NCI-H1694 (cell line): ENCODE measurements at regions not wholly inside any gene's neighbourhood (a gene's known extent, or its start where the extent isn't known, plus 50 kb on each side); places are given as distances from the start of the nearest gene placed in this dataset.
"Not testable (repeated sequence)": the region's sequence is repeated elsewhere in the genome, so short reads cannot be mapped to it uniquely, and the experiment has no call there.

Source experiments
- DNase-seq: peaks from one replicate; lab custom pipeline; 2025; lab: John Stamatoyannopoulos, UW

DNA sequence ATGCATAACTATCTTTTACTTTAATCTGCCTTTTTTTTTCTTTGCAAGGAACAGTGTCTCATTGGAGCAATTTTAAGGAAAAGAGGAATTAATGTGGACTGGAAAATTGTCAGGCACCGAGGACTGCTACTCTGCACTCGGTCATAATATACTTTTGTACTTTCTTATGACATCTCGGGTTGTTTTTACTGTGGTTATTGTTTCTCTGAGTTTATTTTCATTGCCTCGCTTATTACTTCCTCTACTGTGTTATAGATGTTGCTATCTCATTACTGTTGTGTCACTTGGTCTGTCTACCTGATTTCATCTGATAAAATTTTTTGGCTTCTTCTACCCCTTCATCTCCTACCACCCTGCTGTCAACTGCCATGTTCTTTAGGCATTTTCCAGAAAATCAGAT lies 213.5 kb upstream of the POU1F1 start:
- no peak for DNase-seq

DNA sequence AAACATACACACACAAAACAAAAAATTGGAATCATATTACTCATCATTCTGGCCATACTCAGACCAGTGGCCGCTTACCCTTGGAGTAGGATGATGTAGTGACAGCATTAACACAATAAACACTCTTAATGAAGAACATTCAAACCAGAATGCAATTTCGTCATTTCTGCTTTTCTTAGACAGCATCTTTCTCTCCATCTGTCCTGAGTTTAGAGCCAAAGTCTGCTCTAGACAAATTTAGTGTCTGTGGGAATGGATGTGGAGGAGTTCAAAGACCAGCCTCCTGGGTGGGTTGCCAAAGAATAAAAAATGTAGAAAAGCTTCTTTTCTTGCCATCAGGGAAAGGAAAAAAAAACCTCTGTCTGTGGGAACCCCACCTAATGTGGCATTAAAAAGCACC lies 212.4 kb upstream of the POU1F1 start:
- DNase-seq: no peak

DNA sequence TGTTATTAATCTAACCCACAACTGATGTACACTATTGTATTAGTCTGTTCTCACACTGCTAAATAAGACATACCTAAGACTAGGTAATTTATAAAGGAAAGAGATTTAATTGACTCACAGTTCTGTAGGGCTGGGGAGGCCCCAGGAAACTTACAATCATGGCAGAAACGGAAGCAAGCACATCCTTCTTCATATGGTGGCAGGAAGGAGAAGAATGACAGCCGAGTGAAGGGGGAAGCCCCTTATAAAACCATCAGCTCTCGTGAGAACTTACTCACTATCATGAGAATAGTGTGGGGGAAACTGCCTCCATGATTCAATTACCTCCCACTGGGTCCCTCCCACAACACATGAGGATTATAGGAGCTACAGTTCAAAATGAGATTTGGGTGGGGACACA lies 210.3 kb upstream of the POU1F1 start:
- not testable (repeated sequence) for DNase-seq

DNA sequence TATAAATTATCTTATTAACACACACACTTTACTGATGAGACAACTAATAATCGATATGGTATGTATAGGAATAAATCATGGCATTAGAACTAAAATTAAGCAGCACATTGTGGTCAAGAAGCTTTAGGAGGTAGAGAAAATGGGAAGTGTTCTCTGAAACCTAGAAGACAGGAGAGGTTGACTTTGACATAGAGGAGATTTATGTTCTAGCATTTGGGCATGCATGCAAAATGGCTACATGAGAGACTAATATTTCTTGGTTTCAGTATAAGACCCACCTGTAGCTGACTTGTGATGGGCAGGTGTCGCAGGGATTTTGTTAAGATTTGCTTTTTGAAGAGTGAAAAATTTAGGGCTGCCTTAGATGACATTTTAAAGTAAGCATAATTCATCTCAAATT lies 209.7 kb upstream of the POU1F1 start:
- DNase-seq: no peak

DNA sequence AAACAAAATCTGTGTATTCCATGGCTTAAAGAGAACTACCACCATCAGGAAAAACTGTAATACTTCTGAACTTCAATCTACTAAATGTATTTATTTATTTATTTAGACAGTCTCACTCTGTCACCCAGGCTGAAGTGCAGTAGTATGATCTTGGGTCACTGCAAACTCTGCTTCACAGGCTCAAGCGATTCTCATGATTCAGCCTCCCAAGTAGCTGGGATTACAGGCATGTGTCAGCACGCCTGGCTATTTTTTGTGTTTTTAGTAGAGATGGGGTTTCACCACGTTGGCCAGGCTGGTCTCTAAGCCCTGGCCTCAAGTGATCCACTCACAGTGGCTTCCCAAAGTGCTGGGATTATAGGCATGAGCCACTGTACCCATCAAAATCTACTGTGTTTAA lies 202.3 kb upstream of the POU1F1 start:
- DNase-seq: no peak

DNA sequence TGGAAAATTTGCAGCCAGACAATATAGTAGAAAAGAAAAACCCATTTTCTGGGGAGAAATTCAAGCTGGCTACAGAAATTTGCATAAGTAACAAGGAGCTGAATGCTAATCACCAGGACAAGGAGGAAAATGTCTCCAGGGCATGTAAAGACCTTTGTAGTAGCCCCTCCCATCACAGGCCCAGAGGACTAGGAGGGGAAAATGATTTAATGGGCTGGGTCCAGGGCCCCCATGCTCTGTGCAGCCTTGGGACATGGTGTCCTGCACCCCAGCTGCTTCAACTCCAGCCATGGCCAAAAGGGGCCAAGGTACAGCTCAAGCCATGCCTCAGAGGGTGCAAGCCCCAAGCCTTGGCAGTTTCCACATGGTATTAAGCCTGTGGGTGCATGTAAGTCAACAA lies 197.6 kb upstream of the POU1F1 start:
- DNase-seq: no peak

DNA sequence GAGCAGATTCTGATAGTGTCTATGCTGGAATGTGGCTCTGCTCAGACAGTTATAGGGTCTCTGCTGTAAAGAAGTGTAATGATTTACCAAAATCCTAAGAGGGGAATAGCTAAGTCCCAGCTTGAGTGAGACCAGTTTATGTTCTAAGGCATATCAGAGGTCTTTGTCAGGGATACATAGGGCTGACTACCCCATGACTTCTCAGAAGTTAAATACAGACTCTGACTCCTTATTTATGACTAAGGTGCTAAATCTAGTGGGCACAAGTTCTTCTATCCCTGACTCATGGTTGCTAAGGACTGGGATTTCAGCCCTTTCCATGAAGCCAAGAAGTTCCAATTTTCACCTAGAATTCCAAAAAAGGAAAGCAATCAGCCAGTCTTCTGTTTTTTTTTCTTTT lies 192.6 kb upstream of the POU1F1 start:
- DNase-seq: no peak

DNA sequence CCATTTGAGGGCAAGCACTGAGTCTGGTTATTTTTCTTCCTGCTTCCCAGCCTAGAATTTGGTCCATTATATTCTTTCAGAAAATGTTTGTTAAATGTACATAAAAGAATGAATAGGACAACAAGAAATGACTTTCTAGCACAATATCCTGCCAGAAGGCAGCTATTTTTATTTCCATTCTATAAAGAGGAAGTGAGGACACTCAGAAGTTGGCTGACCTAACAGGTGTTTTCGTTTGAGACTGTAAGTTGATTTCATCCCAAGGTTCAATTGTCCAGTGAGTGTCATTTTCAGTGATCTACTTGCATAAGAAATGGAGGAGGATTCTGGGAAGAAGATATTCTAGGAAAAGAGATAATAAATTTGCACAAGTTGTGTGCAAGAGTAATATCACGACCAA lies 191.9 kb upstream of the POU1F1 start:
- no peak for DNase-seq

DNA sequence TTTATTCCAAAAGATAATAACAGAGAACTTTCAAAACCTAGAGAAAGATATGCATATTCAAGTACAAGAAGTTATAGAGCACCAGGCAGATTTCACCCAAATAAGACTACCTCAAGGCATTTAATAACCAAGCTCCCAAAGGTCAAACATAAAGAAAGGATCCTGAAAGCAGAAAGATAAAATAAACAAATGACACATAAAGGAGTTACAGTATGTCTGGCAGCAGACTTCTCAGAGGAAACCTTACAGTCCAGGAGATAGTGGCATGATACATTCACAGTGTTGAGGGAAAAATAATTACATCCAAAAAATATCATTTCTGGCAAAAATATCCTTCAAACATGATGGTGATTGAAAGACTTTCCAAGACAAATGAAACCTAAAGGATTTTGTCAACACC lies 185.8 kb upstream of the POU1F1 start:
- DNase-seq: no peak

DNA sequence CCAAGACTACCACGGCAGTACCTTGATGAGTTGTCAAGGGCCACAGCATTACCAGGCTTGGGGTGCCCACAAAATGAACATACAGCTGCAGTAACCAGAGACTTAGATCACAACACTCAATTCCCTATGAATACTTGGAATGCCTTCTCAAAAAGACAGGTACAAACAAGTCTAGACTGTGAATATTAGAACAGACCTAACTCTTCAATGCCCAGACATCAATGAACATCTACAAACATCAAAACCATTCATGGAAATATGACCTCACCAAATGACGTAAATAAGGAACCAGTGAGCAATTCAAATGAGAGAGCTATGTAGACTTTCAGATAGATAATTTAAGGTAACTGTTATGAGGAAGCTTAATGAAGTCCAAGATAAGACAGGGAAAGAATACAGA lies 185.1 kb upstream of the POU1F1 start:
- no peak for DNase-seq

DNA sequence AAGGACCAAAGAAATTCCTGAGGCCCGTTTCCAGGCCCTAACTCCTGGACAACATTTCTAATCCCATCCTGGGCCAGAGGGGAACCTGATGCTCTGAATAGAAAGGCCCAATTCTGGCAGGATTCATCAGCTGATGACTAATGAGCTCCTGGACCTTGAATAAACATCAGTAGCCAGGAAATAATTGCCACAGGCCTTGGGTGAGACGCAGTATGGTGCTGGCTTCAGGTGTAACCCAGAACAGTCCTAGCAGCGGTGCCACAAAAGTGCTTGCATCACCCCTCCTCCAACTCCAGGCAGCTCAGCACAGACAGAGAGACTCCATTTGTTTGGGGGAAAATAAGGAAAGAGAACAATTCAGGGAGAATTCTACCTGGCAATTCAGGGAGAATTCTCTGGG lies 184.7 kb upstream of the POU1F1 start:
- DNase-seq: no peak

DNA sequence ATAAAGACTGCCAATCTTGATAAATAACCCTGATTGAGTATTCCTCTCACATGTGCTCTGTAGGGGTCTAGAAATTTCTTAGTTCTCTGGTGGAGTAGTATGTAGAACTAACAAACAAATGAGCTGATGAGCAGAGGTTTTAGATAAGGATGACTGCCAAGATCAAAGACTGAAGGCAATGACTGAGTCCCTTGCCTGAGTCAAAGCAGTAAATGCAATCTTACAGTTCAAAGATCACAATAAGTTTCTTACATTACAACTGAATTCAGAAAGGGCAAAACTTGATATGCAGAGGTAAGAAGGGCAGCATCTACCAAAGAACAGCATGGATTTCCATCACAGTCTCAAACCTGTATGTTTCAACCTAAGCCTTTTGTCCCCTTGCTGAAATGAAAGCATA lies 172.2 kb upstream of the POU1F1 start:
- DNase-seq: no peak

DNA sequence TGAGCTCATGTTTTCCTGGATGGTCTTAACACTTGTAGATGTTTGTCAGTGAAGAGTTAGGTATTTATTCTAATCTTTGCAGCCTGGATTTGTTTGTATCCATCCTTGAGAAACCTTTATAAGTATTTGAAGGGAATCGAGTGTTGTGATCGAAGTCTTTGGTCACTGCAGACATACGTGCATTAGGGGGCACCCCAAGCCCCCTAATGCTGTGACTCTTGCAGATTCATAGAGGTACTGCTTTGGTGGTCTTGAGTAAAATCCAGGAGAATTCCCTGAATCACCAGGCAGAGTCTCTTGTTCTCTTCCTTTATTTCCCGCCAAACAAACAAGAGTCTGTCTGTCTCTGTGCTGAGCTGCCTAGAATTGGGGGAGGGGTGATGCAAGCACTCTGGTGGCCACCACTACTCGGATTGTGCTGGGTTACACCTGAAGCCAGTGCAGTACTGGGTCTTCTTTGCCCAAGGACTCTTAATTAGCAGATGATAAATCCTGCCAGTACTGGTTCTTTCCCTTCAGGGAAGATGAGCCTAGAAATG lies 170.5 kb upstream of the POU1F1 start:
- DNase-seq: no peak

DNA sequence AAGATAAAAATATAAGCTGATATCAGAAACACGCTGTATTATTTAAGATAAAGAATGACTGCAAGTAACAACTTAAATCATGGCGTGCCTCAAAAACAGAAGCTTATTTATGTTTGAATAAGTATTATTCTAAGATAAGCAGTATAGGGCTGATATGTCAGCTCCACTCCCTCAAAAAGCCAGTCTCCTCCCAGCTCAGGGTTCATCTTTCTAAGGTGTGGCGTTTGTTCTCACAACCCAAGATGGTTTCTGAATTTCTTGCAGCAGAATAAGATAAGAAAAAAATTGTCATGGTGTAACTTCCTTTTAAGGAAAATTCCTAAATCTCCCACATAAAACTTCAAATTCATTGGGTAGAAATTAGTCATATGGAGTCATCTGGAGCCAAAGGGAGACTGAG lies 166.1 kb upstream of the POU1F1 start:
- DNase-seq: no peak

DNA sequence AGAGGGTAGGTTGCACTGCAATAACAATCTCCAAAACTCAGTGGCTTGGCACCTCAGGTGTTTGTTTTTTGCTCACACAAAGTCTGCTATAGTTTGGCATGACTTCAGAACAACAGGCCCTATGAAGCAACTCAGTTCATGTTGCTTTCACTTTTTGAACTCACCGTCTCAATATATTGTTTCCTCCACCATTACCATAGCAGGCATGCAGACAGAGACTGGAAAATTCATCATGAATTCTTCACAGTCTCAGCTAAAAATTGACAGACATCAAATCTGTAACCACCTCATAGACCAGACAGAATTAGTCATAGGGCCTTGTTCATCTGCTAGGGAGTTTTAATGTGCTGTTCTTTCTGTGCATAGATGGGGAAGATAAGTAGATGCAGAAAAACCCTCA lies 161.4 kb upstream of the POU1F1 start:
- DNase-seq: no peak

DNA sequence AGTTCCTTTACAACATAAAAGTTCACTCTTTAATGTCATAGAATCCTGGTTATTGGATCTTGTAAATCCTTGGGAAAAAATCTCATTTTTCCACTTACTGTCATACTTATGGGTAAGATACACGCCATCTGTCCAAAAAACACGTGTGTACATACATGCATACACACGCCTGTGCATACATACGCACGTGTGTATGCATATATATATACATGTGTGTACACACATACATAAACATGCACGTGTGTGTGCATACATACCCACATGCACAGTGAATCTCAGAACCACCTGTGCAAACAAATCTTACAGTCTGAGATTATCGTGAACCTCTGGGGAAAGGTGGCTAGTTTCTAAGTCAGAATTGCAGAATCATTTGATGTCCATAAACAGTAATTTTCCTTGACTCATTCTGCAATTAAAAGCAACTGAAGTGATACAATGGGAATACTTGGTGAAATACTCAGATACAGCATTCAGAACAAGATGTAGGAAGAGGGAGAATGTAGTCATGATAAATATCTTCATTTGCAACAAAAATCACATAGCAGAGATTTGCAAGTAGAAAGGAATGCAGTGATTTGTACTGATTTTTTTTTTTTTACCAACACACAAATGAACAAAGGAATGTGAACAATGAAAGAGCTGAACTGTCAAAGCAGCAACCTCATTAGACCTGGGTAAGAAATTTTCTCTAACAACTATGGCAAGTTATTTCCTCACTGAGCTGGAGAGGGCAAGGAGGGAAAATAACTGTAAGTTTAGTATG lies 160.6 kb upstream of the POU1F1 start:
- no peak for DNase-seq

DNA sequence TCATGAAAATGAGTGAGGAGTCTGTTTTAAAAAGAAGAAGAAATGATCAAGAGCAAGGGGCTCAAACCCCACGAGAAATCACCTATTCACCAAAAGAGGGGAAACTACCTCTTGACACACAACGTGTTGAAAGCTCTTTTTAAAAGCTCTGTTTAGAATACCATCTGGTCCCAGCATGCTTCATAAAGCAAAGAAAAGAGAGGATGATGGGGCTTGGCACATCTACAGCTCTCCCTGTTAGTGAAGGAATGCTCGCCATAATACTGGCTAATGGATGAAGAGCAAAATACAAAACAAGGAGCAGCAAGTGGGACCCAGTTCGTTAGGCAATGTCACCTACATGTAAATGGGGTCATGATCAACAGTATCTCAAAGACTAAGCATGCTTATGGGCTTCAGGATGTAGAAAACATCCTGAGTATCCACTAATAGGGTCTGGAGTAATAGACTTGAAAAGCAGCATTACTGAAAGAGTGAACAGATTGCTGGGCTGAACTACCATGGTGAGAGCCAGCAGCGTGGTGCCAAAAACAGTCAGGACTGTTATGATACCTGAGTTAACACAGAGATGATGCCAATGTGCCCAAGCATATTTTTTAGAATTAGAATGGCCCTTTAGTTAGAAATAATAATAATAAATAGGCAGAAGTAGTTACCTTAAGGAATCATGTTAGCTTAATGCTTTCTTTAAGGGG lies 159.7 kb upstream of the POU1F1 start:
- peak; percentile 43 for DNase-seq

DNA sequence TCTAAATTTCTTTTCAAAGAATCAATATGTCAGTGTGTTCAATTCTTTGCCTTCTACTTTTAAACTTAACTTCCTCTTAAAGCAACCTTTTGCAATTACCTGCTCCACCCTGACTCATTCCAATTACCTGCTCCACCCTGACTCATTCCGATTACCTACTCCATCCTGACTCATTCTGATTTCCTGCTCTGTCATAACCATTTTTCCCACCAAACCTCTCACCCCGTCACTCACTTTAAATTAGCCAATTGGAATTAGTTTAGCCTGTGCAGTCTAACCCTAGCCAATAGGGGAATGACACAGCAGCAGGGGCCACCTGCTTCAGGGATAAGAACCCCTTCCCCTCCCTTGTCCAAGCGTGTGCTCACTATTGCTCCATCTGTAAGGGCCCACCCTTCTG lies 157.1 kb upstream of the POU1F1 start:
- DNase-seq: not testable (repeated sequence)

DNA sequence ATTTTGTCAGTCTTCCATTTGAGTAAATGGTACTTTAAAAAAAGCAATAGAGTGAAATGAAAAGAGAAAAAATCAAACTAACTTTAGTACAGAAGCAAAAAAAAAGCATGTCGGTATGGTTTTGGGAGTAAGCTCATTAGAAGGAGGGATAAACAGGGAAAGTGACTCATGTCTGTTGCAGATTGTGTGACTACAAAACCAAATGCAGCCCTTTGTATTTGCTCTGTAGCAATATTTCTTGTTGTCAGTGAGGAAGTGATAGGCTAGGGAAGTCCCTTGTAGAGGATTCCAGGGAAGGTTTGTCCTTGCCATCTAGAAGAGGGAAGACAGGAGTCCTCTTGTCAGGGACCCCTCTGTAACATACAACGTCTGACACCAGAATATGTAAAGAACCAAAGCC lies 150.5 kb upstream of the POU1F1 start:
- no peak for DNase-seq

DNA sequence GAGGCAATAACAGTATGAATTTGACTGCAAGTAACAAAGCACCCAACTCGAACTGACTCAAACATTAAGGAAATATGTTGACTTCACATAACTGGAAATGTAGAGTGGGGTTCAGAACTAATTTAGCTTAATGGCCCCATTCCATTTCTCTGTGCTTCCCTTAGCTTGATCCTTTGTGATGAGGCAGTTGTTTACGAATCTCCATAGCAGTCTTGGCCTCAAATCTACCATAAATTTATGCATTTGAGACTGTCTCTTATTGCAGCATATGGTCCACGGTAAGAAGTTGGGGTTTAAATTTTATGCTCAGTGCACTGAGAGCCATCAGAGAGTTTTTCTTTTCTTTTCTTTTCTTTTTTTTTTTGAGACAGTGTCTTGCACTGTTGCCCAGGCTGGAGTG lies 148.7 kb upstream of the POU1F1 start:
- DNase-seq: no peak

DNA sequence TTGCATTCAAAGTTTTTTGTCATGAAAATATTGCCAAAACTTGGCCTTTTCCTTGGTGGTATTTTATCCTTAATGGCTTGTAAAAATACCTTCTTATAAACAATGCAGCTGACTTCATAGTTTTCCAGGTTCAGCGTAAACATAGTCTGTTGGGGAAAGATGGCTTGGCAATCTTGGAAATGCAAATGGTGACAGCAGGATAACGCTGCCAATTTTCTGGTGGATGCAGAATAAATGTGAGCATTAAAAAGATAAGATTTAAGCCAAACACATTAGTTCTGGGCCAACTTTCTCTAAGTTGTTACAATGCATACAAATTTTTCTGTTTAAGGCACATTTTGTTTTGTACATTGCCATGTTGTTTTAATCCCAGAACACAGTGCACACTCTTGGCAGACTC lies 147.0 kb upstream of the POU1F1 start:
- no peak for DNase-seq

DNA sequence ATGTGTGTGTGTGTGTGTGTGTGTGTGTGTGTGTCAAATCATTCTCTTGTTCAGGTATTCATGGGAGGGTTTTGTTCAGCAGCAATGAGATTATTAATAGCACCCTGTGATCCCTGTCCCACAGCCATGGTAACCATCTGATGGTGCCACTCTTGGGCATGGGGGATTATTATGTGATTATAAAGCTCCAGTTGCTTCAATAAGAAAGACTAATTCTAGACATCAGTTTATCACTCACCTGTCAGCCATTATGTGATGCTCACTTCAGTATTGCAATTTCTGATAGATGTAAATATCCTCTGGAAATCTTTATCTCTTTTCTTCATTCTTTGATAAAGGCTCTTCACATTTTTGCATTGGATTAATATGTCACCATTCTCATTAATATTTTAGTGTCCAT lies 145.9 kb upstream of the POU1F1 start:
- no peak for DNase-seq

DNA sequence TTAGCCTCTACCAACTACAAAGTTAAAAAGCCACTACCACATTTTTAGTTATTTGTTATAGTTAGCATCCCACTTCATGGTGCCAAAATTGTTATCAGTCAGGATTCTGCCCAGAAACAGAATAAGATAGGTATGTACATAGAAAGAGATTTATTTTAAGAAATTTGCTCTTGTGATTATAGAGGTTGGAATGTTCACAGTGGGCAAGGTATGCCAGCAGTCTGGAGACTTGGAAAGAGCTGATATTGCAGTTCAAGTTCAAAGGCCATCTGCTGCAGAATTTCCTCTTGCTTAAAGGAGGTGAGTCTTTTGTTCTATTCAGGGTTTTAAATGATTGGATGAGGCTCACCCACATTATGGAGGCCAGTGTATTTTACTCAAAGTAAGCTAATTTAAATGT lies 143.8 kb upstream of the POU1F1 start:
- no peak for DNase-seq

DNA sequence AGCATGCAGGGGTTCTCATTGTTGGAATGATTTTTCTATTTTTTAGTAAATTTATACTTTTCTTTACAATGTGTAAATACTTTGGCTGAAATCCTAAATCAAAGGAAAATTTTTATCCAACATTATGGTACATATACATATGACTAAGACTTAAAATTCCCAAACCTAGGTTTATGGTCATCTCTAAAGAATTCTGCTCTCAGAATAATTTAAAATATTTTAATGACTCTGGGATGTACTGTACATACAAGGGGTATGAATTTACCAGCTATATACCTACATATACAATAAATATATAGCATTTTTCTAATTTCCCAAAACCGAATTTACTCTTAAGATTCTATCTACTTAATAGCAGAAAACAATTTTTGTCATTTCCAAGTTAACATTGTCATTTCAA lies 137.9 kb upstream of the POU1F1 start:
- no peak for DNase-seq
